ENCODE measurements at regions not wholly inside any gene's neighbourhood (a gene's known extent, or its start where the extent isn't known, plus 50 kb on each side); places are given as distances from the start of the nearest gene placed in this dataset.

DNA sequence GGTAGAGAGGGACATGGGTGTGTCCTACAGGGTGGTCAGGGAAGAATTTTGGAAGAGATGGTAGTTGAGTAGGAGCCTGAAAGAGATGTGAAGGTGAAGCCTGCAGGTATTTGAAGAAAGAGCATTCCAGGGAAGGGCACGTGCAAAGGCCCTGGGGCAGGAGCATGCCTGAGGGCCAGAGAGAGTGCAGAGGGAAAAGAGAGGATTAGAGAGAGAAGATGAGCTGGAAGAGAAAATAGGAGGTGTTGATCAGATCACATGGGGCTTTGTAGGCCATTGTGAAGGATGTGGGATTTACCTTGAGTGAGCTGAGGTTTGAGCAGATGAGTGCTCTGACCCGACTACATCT is 455.0 kb downstream of the HAPSTR1 start:
- Histone ChIP-seq H3K9me3 (ENCODE audit: insufficient read depth, low read length) (no peaks in the 10 kb centered on the region), H3K27ac (ENCODE audit: low read depth, low read length) (no peak overlapping the region), H2AFZ (ENCODE audit: low read depth, low read length, severe bottlenecking) (no peak overlapping the region), H3K79me2 (ENCODE audit: insufficient read depth, low read length) (no peaks in the 10 kb centered on the region), H3F3A (ENCODE audit: insufficient read depth) (no peaks in the 10 kb centered on the region), H3K27me3 (ENCODE audit: low read length) (no peaks in the 10 kb centered on the region), H3K36me3 (ENCODE audit: low read length) (no peaks in the 10 kb centered on the region), H3K9me2 (replicated peaks; ENCODE audit: insufficient read depth, low read length) (no peaks in the 10 kb centered on the region), H3K4me2 (ENCODE audit: low read depth, low read length, poor library complexity, severe bottlenecking) (no peak overlapping the region), H3K9ac (ENCODE audit: low read length) (no peak overlapping the region), H4K20me1 (ENCODE audit: low read depth, low read length) (no peaks in the 10 kb centered on the region), H3K4me3 (ENCODE audit: insufficient read depth, low read length, poor library complexity, severe bottlenecking) (no peak overlapping the region)
- TF ChIP-seq, protein P1, sequence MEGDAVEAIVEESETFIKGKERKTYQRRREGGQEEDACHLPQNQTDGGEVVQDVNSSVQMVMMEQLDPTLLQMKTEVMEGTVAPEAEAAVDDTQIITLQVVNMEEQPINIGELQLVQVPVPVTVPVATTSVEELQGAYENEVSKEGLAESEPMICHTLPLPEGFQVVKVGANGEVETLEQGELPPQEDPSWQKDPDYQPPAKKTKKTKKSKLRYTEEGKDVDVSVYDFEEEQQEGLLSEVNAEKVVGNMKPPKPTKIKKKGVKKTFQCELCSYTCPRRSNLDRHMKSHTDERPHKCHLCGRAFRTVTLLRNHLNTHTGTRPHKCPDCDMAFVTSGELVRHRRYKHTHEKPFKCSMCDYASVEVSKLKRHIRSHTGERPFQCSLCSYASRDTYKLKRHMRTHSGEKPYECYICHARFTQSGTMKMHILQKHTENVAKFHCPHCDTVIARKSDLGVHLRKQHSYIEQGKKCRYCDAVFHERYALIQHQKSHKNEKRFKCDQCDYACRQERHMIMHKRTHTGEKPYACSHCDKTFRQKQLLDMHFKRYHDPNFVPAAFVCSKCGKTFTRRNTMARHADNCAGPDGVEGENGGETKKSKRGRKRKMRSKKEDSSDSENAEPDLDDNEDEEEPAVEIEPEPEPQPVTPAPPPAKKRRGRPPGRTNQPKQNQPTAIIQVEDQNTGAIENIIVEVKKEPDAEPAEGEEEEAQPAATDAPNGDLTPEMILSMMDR (IDR thresholded peaks at IDR 0.05; ENCODE audit: insufficient read depth, low read length, poor library complexity, severe bottlenecking), result no peak
- no peak for TF ChIP-seq EZH2phosphoT487 (conservative IDR thresholded peaks at IDR 0.05; ENCODE audit: low read length)

DNA sequence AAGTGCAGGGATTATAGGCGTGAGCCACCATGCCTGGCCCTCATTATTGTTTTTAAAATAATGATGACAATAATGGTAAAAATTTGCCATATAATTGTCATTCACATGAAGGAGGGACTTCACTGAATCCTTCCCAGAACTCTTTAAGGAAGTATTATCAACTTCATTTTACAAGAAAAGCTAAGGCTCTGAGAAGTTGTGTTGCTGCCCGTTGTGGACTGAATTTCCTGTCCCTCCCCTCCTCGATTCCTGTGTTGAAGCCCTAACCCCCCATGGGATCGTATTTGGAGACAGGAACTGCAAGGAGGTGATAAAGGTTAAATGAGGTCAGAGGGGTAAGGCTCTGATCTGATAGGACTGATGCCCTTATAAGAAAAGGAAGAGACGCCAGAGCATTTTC is 458.0 kb downstream of the HAPSTR1 start:
- Histone ChIP-seq H3K4me2 (ENCODE audit: low read depth, low read length, poor library complexity, severe bottlenecking) (no peak overlapping the region), H3K9me3 (ENCODE audit: insufficient read depth, low read length) (no peaks in the 10 kb centered on the region), H3K9me2 (replicated peaks; ENCODE audit: insufficient read depth, low read length) (no peaks in the 10 kb centered on the region), H3K4me3 (ENCODE audit: insufficient read depth, low read length, poor library complexity, severe bottlenecking) (no peak overlapping the region), H3F3A (ENCODE audit: insufficient read depth) (no peaks in the 10 kb centered on the region), H3K9ac (ENCODE audit: low read length) (no peak overlapping the region), H3K27ac (ENCODE audit: low read depth, low read length) (no peak overlapping the region), H2AFZ (ENCODE audit: low read depth, low read length, severe bottlenecking) (no peak overlapping the region), H3K36me3 (ENCODE audit: low read length) (no peaks in the 10 kb centered on the region), H3K79me2 (ENCODE audit: insufficient read depth, low read length) (no peaks in the 10 kb centered on the region), H3K27me3 (ENCODE audit: low read length) (no peaks in the 10 kb centered on the region), H4K20me1 (ENCODE audit: low read depth, low read length) (no peaks in the 10 kb centered on the region)
- TF ChIP-seq EZH2phosphoT487 (conservative IDR thresholded peaks at IDR 0.05; ENCODE audit: low read length), result no peak
- TF ChIP-seq, protein P1 (IDR thresholded peaks at IDR 0.05; ENCODE audit: insufficient read depth, low read length, poor library complexity, severe bottlenecking), result no peak

DNA sequence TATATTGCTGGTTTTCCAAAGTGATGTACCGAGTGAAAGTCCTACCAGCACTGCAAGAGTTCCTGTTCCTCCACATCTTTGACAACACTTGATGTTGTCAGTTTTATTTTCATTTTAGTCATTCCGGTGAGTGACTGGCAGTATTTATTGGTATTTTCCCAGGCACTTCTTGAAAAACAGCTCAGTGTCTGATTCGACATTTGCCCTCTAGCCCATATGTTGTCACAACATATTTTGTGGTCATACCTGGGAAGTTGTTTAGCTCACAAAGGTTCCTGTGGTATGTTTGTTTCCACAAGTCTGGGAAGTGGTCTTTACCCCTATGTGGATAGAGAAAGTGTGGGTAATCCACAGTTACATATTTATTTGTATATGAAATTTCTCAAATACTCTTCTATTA is 463.6 kb downstream of the HAPSTR1 start:
- Histone ChIP-seq H3K4me2 (ENCODE audit: low read depth, low read length, poor library complexity, severe bottlenecking) (no peak overlapping the region), H3K9ac (ENCODE audit: low read length) (no peak overlapping the region), H3K36me3 (ENCODE audit: low read length) (no peaks in the 10 kb centered on the region), H3K79me2 (ENCODE audit: insufficient read depth, low read length) (no peaks in the 10 kb centered on the region), H3K9me3 (ENCODE audit: insufficient read depth, low read length) (no peaks in the 10 kb centered on the region), H4K20me1 (ENCODE audit: low read depth, low read length) (no peaks in the 10 kb centered on the region), H3F3A (ENCODE audit: insufficient read depth) (no peaks in the 10 kb centered on the region), H3K9me2 (replicated peaks; ENCODE audit: insufficient read depth, low read length) (no peaks in the 10 kb centered on the region), H2AFZ (ENCODE audit: low read depth, low read length, severe bottlenecking) (no peak overlapping the region), H3K27ac (ENCODE audit: low read depth, low read length) (no peak overlapping the region), H3K27me3 (ENCODE audit: low read length) (no peaks in the 10 kb centered on the region), H3K4me3 (ENCODE audit: insufficient read depth, low read length, poor library complexity, severe bottlenecking) (no peak overlapping the region)
- TF ChIP-seq, protein P1 (IDR thresholded peaks at IDR 0.05; ENCODE audit: insufficient read depth, low read length, poor library complexity, severe bottlenecking), result no peak
- TF ChIP-seq EZH2phosphoT487 (conservative IDR thresholded peaks at IDR 0.05; ENCODE audit: low read length), result no peak
